Activated T-cell treated with anti-CD3 and anti-CD28 coated beads, Interleukin-2, amount 50 U/mL, for 4 hours (primary cell): ENCODE measurements at regions not wholly inside any gene's neighbourhood (a gene's known extent, or its start where the extent isn't known, plus 50 kb on each side); places are given as distances from the start of the nearest gene placed in this dataset.
"Not testable (repeated sequence)": the region's sequence is repeated elsewhere in the genome, so short reads cannot be mapped to it uniquely, and the experiment has no call there.

ENCODE experiments used
- ATAC-seq, 2 donors: fragments of 200-7000 bp; cut with Tn5 transposase; one replicate each; pipeline ENCODE4 v1.10.0; 2021
- DNase-seq: peaks from one replicate; pipeline ENCODE4 v3.0.0-alpha.2; 2020
- H3K27me3 Mint-ChIP-seq: one replicate; pipeline ENCODE4 v1.8.0; 2021; ENCODE audit warnings: low read depth, mixed read lengths
- H3K36me3 Mint-ChIP-seq: one replicate; pipeline ENCODE4 v1.8.0; 2022; ENCODE audit warnings: mixed read lengths; ENCODE audit not compliant: insufficient read depth
- H3K4me1 Mint-ChIP-seq: one replicate; pipeline ENCODE4 v1.8.0; 2021; ENCODE audit warnings: low read depth, mixed read lengths
- H3K4me3 Mint-ChIP-seq: one replicate; pipeline ENCODE4 v1.8.0; 2021; ENCODE audit warnings: mild to moderate bottlenecking, moderate library complexity, mixed read lengths
- H3K9me3 Mint-ChIP-seq: one replicate; pipeline ENCODE4 v1.8.0; 2021; ENCODE audit warnings: mixed read lengths

- Mint-ChIP-seq H3K27me3 (peaks cover 4% of the 10 kb centered on the region), H3K4me3 (no peak overlapping the region), H3K4me1 (no peaks in the 10 kb centered on the region), H3K9me3 (no peaks in the 10 kb centered on the region), H3K36me3 (no peaks in the 10 kb centered on the region)
- DNase-seq, result no peak
- ATAC-seq, result no peak
These were observed 188.1 kb downstream of the TMEM167A start for GRCh38 chr5:82889088-82889487.

DNA sequence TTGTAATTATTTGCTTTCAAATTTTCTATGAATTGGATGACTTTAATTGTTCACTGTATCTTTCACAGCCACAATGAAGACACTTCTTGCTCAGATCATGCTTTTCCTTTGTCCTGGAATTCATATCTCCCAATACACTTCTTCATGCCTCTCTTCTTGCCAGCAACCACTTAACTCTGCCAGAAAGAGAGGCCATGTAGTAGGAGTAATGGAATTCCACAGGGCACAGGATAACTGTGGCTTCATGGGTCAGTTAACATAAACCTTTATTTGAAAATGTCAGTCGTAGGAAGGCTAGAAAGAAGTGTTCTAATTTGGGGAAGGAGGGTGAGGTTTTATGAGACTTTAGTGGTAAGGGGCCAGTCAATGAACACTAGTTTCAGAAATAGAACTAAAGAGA, 190.3 kb downstream of the TMEM167A start:
- Mint-ChIP-seq H3K4me1 (peaks cover 5% of the 10 kb centered on the region), H3K9me3 (no peaks in the 10 kb centered on the region), H3K27me3 (peaks cover 4% of the 10 kb centered on the region), H3K36me3 (no peaks in the 10 kb centered on the region), H3K4me3 (no peak overlapping the region)
- DNase-seq, result no peak
- ATAC-seq, result no peak

GRCh38 chr5:82885627-82886389, 191.4 kb downstream of the TMEM167A start:
- H3K9me3 Mint-ChIP-seq, result no peaks in the 10 kb centered on the region
- H3K36me3 Mint-ChIP-seq, result no peaks in the 10 kb centered on the region
- ATAC-seq, result peak in 1 of 2 donors; percentile 38
- H3K4me1 Mint-ChIP-seq, result peaks cover 7% of the 10 kb centered on the region
- DNase-seq, result no peak
- H3K4me3 Mint-ChIP-seq, result no peak overlapping the region
- peaks cover 4% of the 10 kb centered on the region for H3K27me3 Mint-ChIP-seq

GRCh38 chr5:82884821-82885471, 192.2 kb downstream of the TMEM167A start:
- Mint-ChIP-seq H3K4me3 (no peak overlapping the region), H3K36me3 (peaks cover 2% of the 10 kb centered on the region), H3K4me1 (peaks cover 7% of the 10 kb centered on the region), H3K27me3 (peaks cover 4% of the 10 kb centered on the region), H3K9me3 (peaks cover 2% of the 10 kb centered on the region)
- ATAC-seq, result no peak
- DNase-seq, result no peak

- DNase-seq (no peak), ATAC-seq (no peak)
- H3K9me3 Mint-ChIP-seq, result peaks cover 18% of the 10 kb centered on the region
- H3K36me3 Mint-ChIP-seq, result peaks cover 2% of the 10 kb centered on the region
- H3K27me3 Mint-ChIP-seq, result peaks cover 4% of the 10 kb centered on the region
- peaks cover 7% of the 10 kb centered on the region for H3K4me1 Mint-ChIP-seq
- no peak overlapping the region for H3K4me3 Mint-ChIP-seq
These were observed 194.9 kb downstream of the TMEM167A start for GRCh38 chr5:82882316-82882715.

DNA sequence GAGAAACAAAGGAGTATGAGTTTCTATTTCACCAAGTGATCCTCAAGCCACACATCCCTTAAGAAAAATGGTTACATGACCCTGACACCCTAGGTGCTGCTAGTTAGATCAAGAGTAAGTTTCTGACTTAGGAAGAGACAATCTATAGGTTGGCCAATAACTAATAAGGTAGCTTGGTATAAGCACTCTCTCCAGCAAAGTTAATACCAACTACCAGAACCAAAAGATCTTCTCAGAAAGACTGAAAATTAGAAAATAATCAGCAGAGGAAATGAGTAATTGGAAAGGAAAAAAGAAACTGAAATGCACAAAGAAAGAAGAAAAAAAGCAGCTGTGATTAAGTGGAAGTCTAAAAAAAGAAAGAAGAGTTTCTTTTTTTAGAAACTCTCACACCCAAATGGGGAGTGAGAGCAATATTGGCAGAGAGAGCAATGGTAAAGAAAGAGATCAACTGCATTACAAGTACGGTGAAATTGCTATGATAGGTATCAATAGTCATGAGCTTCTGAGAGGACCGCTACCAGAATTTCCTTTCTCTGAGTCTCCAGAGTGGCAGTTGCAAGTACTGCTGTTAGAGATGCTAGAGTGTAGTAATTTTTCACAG, 195.5 kb downstream of the TMEM167A start:
- H3K27me3 Mint-ChIP-seq, result peaks cover 4% of the 10 kb centered on the region
- H3K4me3 Mint-ChIP-seq, result no peak overlapping the region
- peaks cover 2% of the 10 kb centered on the region for H3K36me3 Mint-ChIP-seq
- H3K4me1 Mint-ChIP-seq, result peaks cover 7% of the 10 kb centered on the region
- ATAC-seq (peak in 1 of 2 donors; percentile 28), DNase-seq (no peak)
- H3K9me3 Mint-ChIP-seq, result peaks cover 18% of the 10 kb centered on the region

- H3K4me3 Mint-ChIP-seq, result no peak overlapping the region
- ATAC-seq (no peak), DNase-seq (no peak)
- H3K27me3 Mint-ChIP-seq, result no peaks in the 10 kb centered on the region
- peaks cover 2% of the 10 kb centered on the region for H3K36me3 Mint-ChIP-seq
- H3K4me1 Mint-ChIP-seq, result peaks cover 7% of the 10 kb centered on the region
- peaks cover 21% of the 10 kb centered on the region for H3K9me3 Mint-ChIP-seq
These were observed 198.1 kb downstream of the TMEM167A start for GRCh38 chr5:82879089-82879488.

GRCh38 chr5:82873452-82873851, 203.7 kb downstream of the TMEM167A start:
- peaks cover 9% of the 10 kb centered on the region for H3K9me3 Mint-ChIP-seq
- no peaks in the 10 kb centered on the region for H3K4me1 Mint-ChIP-seq
- H3K36me3 Mint-ChIP-seq, result no peaks in the 10 kb centered on the region
- ATAC-seq, result no peak
- DNase-seq, result no peak
- no peak overlapping the region for H3K4me3 Mint-ChIP-seq
- peaks cover 1% of the 10 kb centered on the region for H3K27me3 Mint-ChIP-seq

DNA sequence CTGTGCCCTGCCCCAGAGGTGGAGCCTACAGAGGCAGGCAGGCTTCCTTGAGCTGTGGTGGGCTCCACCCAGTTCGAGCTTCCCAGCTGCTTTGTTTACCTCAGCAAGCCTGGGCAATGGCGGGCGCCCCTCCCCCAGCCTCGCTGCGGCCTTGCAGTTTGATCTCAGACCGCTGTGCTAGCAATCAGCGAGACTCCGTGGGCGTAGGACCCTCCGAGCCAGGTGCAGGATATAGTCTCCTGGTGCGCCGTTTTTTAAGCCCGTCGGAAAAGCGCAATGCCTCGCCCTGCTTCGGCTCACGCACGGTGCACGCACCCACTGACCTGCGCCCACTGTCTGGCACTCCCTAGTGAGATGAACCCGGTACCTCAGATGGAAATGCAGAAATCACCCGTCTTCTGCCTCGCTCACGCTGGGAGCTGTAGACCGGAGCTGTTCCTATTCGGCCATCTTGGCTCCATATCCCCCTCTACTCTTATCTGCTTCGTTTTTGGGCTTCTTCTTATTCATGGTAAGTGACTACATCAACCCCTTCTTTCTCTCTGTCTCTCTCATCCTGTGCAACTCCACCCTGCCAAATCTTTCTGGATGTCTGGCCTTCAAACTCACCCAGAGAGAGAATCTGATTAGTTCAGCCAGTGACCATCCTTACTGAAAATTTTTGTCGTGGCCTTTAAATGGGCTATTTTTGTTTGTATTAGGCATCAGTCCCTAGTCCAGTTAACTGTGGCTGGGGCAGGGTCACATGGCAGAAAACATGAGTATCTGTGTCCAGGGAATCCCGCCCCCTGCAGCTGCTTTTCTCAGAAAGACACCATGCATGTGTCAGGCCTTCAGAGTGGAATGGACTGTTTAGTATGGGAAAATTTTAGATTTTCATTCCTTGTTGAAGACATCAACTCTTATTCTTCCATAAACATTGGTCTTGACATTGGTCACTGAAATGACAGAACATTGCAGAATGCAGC, 204.6 kb downstream of the TMEM167A start:
- H3K9me3 Mint-ChIP-seq, DNase-seq, H3K4me3 Mint-ChIP-seq, H3K4me1 Mint-ChIP-seq, H3K36me3 Mint-ChIP-seq, H3K27me3 Mint-ChIP-seq, ATAC-seq: not testable (repeated sequence)

DNA sequence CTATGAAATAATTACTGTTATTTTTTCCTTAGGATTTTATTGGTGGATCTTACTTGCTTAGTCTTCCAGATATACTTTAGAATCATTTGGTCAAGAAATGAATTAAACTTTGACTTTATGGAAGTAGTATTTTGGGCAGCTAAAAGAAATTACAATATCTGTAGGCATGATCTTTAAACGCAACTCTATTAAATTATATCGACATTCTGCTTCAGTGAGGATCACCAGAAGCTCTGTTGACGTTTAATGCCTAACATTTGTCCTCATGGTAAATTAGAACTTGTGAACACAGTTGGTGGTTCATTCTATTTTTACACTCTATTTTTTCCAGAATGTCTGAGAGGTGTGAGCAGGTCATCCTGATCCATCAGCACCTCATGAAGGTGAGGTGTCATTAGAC, 211.6 kb downstream of the TMEM167A start:
- Mint-ChIP-seq H3K4me1 (no peaks in the 10 kb centered on the region), H3K4me3 (no peak overlapping the region), H3K36me3 (no peaks in the 10 kb centered on the region), H3K27me3 (no peaks in the 10 kb centered on the region), H3K9me3 (no peaks in the 10 kb centered on the region)
- DNase-seq (no peak), ATAC-seq (no peak)

GRCh38 chr5:82863266-82863665, 213.9 kb downstream of the TMEM167A start:
- ATAC-seq, result no peak
- H3K9me3 Mint-ChIP-seq, result no peaks in the 10 kb centered on the region
- no peak for DNase-seq
- H3K4me3 Mint-ChIP-seq, result no peak overlapping the region
- no peaks in the 10 kb centered on the region for H3K27me3 Mint-ChIP-seq
- H3K36me3 Mint-ChIP-seq, result no peaks in the 10 kb centered on the region
- no peaks in the 10 kb centered on the region for H3K4me1 Mint-ChIP-seq

GRCh38 chr5:82862711-82863110, 214.5 kb downstream of the TMEM167A start:
- H3K4me3 Mint-ChIP-seq, result no peak overlapping the region
- no peaks in the 10 kb centered on the region for H3K9me3 Mint-ChIP-seq
- ATAC-seq (no peak), DNase-seq (no peak)
- H3K36me3 Mint-ChIP-seq, result no peaks in the 10 kb centered on the region
- no peaks in the 10 kb centered on the region for H3K4me1 Mint-ChIP-seq
- no peaks in the 10 kb centered on the region for H3K27me3 Mint-ChIP-seq

- Mint-ChIP-seq H3K36me3 (no peaks in the 10 kb centered on the region), H3K4me1 (no peaks in the 10 kb centered on the region), H3K9me3 (no peaks in the 10 kb centered on the region), H3K27me3 (no peaks in the 10 kb centered on the region), H3K4me3 (no peak overlapping the region)
- no peak for DNase-seq
- no peak for ATAC-seq
These were observed 214.9 kb downstream of the TMEM167A start for GRCh38 chr5:82862261-82862660.

DNA sequence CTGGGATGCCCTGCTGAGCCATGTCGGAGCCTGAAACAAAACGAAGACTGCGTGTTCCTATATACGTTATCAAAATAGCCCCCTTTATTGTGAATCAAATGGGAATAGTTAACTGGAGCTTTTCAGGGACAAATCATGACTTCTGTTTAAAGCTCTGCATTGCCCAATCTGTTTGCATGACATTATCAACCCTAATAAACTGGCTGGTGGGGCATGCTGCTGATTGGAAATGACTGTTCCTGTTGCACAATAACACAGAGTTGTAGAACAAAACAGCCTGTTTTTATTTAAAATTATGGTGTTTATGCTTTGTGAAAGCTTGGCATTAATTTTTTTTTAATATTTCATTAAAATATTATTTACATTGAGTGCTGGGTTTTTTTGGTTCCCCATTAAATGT, 215.5 kb downstream of the TMEM167A start:
- no peak for ATAC-seq
- no peaks in the 10 kb centered on the region for H3K36me3 Mint-ChIP-seq
- H3K27me3 Mint-ChIP-seq, result no peaks in the 10 kb centered on the region
- DNase-seq, result no peak
- H3K9me3 Mint-ChIP-seq, result no peaks in the 10 kb centered on the region
- H3K4me3 Mint-ChIP-seq, result no peak overlapping the region
- H3K4me1 Mint-ChIP-seq, result no peaks in the 10 kb centered on the region
